HepG2 (cell line): ENCODE measurements at regions not wholly inside any gene's neighbourhood (a gene's known extent, or its start where the extent isn't known, plus 50 kb on each side); places are given as distances from the start of the nearest gene placed in this dataset.

Experiments
- ATAC-seq: fragments of 200-7000 bp; cut with Tn5 transposase; 3 replicates; pipeline ENCODE4 v1.9.1; 2020; ENCODE audit warnings: mild to moderate bottlenecking, moderate library complexity
- BruUV-seq: library from RNA; stranded (reverse); fragments of 400-500 nt; replicated peaks from 2 replicates; lab custom pipeline; 2021; lab: Mats Ljungman, UMichigan
- CTCF ChIA-PET: fragments of 300-600 bp; formaldehyde crosslinking; extraction: SDS; loops from one replicate; lab custom pipeline; 2021; ENCODE audit warnings: low total read pairs, inconsistent platforms, low intra/inter-chr PET ratio; lab: Yijun Ruan, JAX
- POLR2A ChIA-PET: fragments of 350-600 bp; sonication (Branson Sonifier 250); formaldehyde crosslinking; loops from one replicate; lab custom pipeline; 2020; ENCODE audit warnings: antibody characterized with exemption, inconsistent platforms; lab: Yijun Ruan, JAX
- DNase-seq: peaks from one replicate; pipeline ENCODE4 v3.0.0-alpha.2; 2015; ENCODE audit warnings: low spot score
- FAIRE-seq: peaks from 3 replicates; lab custom pipeline; 2011; peaks lifted over from hg19 to GRCh38; lab: Jason Lieb, UNC
- H2AFZ ChIP-seq: one replicate; pipeline ENCODE4 v1.6.1; 2011; ENCODE audit warnings: low read length, inconsistent platforms
- H3K27ac ChIP-seq: fragments of 300-600 bp; 3 replicates; pipeline ENCODE4 v1.8.0; 2011; ENCODE audit warnings: mixed run types, mild to moderate bottlenecking, mixed read lengths, low read length, inconsistent platforms; ENCODE audit not compliant: insufficient read depth; ENCODE audit errors: extremely low read length
- H3K27me3 ChIP-seq, 2 experiments: fragments of 200-600 bp in 1 of 2; 2 replicates in 1 of 2; 3 replicates in 1 of 2; pipeline versions ENCODE4 v1.6.0 to v1.8.0; 2011; ENCODE audit warnings: low read length in 2 of 2, mild to moderate bottlenecking in 2 of 2, moderate library complexity in 2 of 2, inconsistent platforms in 1 of 2; ENCODE audit not compliant: insufficient read depth in 2 of 2, control insufficient read depth in 1 of 2
- H3K36me3 ChIP-seq, 2 experiments: fragments of 200-600 bp in 1 of 2; replicated peaks in 1 of 2; 2 replicates in 1 of 2; 3 replicates in 1 of 2; pipeline versions ENCODE4 v1.5.1 to v1.8.0; 2011; ENCODE audit warnings: low read length in 2 of 2, inconsistent platforms in 1 of 2; ENCODE audit not compliant: insufficient read depth in 2 of 2, control insufficient read depth in 1 of 2
- H3K4me1 ChIP-seq: 2 replicates; pipeline ENCODE4 v1.5.1; 2012; ENCODE audit warnings: low read length, inconsistent platforms; ENCODE audit not compliant: insufficient read depth
- H3K4me2 ChIP-seq: 2 replicates; pipeline ENCODE4 v1.6.0; 2011; ENCODE audit warnings: low read depth, low read length, inconsistent platforms
- H3K4me3 ChIP-seq, 3 experiments: fragments of 200-600 bp in 1 of 3; sonication (generic), shearing (Covaris generic) in 1 of 3; replicated peaks in 1 of 3; 2 replicates each; pipeline ENCODE4 v1.5.1; 2011 to 2016; ENCODE audit warnings: low read length in 3 of 3, inconsistent platforms in 2 of 3, low read depth in 2 of 3, mild to moderate bottlenecking in 2 of 3, control low read depth in 1 of 3, mixed read lengths in 1 of 3; ENCODE audit not compliant: insufficient read depth in 1 of 3
- H3K79me2 ChIP-seq: one replicate; pipeline ENCODE4 v1.6.1; 2011; ENCODE audit warnings: low read length, inconsistent platforms; ENCODE audit not compliant: insufficient read depth
- H3K9ac ChIP-seq: 2 replicates; pipeline ENCODE4 v1.6.0; 2011; ENCODE audit warnings: mild to moderate bottlenecking, low read depth, low read length, inconsistent platforms; ENCODE audit not compliant: insufficient read depth
- H3K9me3 ChIP-seq: 2 replicates; pipeline ENCODE4 v1.5.1; 2012; ENCODE audit warnings: mild to moderate bottlenecking, low read length
- H4K20me1 ChIP-seq: 2 replicates; pipeline ENCODE4 v1.6.0; 2011; ENCODE audit warnings: inconsistent platforms, mild to moderate bottlenecking, low read length, moderate library complexity; ENCODE audit not compliant: insufficient read depth
- ATF7 ChIP-seq, 2 experiments: fragments of 450-650 bp in 1 of 2; sonication (generic) in 1 of 2; formaldehyde crosslinking in 1 of 2; IDR thresholded peaks; 2 replicates each; pipeline versions ENCODE4 v1.4.0 to v1.6.1; 2016 to 2020; ENCODE audit warnings: antibody characterized with exemption in 1 of 2, mild to moderate bottlenecking in 1 of 2, missing genetic modification reagents in 1 of 2
- GLMP ChIP-seq: sonication (generic); formaldehyde crosslinking; IDR thresholded peaks from 2 replicates; pipeline ENCODE4 v1.9.0; 2021; ENCODE audit warnings: missing genetic modification reagents, mild to moderate bottlenecking, borderline replicate concordance
- HOXA9 ChIP-seq: sonication (generic); formaldehyde crosslinking; IDR thresholded peaks from 2 replicates; pipeline ENCODE4 v1.8.1; 2022; ENCODE audit warnings: missing genetic modification reagents, mild to moderate bottlenecking, moderate library complexity, borderline replicate concordance
- SP140L ChIP-seq: sonication (generic); formaldehyde crosslinking; IDR thresholded peaks from 2 replicates; pipeline ENCODE4 v1.4.0; 2020; ENCODE audit warnings: missing genetic modification reagents, borderline replicate concordance
- TAF1 ChIP-seq: sonication (generic); formaldehyde crosslinking; IDR thresholded peaks from 2 replicates; pipeline ENCODE4 v1.4.0; 2020; ENCODE audit warnings: missing genetic modification reagents
- TEAD2 ChIP-seq: sonication (generic); formaldehyde crosslinking; IDR thresholded peaks from 2 replicates; pipeline ENCODE4 v1.9.0; 2021; ENCODE audit warnings: missing genetic modification reagents
- ZNF251 ChIP-seq: sonication (generic); formaldehyde crosslinking; IDR thresholded peaks from 2 replicates; pipeline ENCODE4 v1.9.0; 2021; ENCODE audit warnings: mild to moderate bottlenecking, missing genetic modification reagents
- ZNF737 ChIP-seq: sonication (generic); formaldehyde crosslinking; IDR thresholded peaks from 2 replicates; pipeline ENCODE4 v1.5.0; 2020; ENCODE audit warnings: missing genetic modification reagents, mild to moderate bottlenecking, borderline replicate concordance
- ZNF777 ChIP-seq: sonication (generic); formaldehyde crosslinking; IDR thresholded peaks from 2 replicates; pipeline ENCODE4 v1.4.0; 2020; ENCODE audit warnings: missing genetic modification reagents
- ZZZ3 ChIP-seq: sonication (generic); formaldehyde crosslinking; IDR thresholded peaks from 2 replicates; pipeline ENCODE4 v1.4.0; 2020; ENCODE audit warnings: missing genetic modification reagents, mild to moderate bottlenecking, borderline replicate concordance
- WGBS: methylation state at CpG from one replicate; pipeline ENCODE4 v1.1.6; 2017; ENCODE audit warnings: low lambda C conversion rate; 5-methylcytosine and 5-hydroxymethylcytosine counted together
- in situ Hi-C: cut with HindIII; loops from 2 replicates; pipeline ENCODE4 v1.10.0; 2017; ENCODE audit warnings: low pct_unique_long_range_greater_than_20kb; ENCODE audit not compliant: extremely low pct_ligation_motif_present
- intact Hi-C: fragments of 100-400 bp; cut with micrococcal nuclease; formaldehyde crosslinking; loops from one replicate; pipeline ENCODE4 v1.10.0; 2022; ENCODE audit not compliant: unreplicated experiment
- TF ChIP-seq, protein P1 (sequence below): IDR thresholded peaks from 2 replicates; pipeline ENCODE4 v1.6.1; 2016; ENCODE audit warnings: mild to moderate bottlenecking, missing biosample characterization, missing genetic modification reagents
- TF ChIP-seq, protein P2 (sequence below): sonication (generic); formaldehyde crosslinking; IDR thresholded peaks from 2 replicates; pipeline ENCODE4 v1.5.0; 2020; ENCODE audit warnings: mild to moderate bottlenecking, missing genetic modification reagents

GRCh38 chrX:64805683-64806082, 170.6 kb downstream of the ZC4H2 start:
- H3K9ac ChIP-seq, result no peak overlapping the region
- no peaks in the 10 kb centered on the region for H3K36me3 ChIP-seq
- CTCF ChIA-PET, result no interaction called here
- 0% methylated on average over 1 of the region's 1 CpG for WGBS
- intact Hi-C loops, result no loop called here
- no peaks in the 10 kb centered on the region for H3K79me2 ChIP-seq
- no peak overlapping the region for H2AFZ ChIP-seq
- H3K27me3 ChIP-seq, result no peaks in the 10 kb centered on the region
- no peak overlapping the region for H3K27ac ChIP-seq
- POLR2A ChIA-PET, result no interaction called here
- no peaks in the 10 kb centered on the region for H3K9me3 ChIP-seq
- FAIRE-seq (no peak), DNase-seq (no peak), ATAC-seq (no peak)
- TF ChIP-seq SP140L (CRISPR knock-in tag) (no peak), GLMP (CRISPR knock-in tag) (no peak)
- no peak overlapping the region for H3K4me3 ChIP-seq
- BruUV-seq, result no TSS peak
- H3K4me2 ChIP-seq, result no peak overlapping the region
- H4K20me1 ChIP-seq, result no peaks in the 10 kb centered on the region
- H3K4me1 ChIP-seq, result no peaks in the 10 kb centered on the region
- in situ Hi-C loops, result no loop called here

- Histone ChIP-seq H3K9ac (no peak overlapping the region), H3K36me3 (no peaks in the 10 kb centered on the region), H3K4me2 (no peak overlapping the region), H2AFZ (no peak overlapping the region), H3K79me2 (no peaks in the 10 kb centered on the region), H3K4me1 (no peaks in the 10 kb centered on the region), H3K4me3 (no peak overlapping the region), H4K20me1 (no peaks in the 10 kb centered on the region), H3K9me3 (peaks cover 10% of the 10 kb centered on the region; the same call in 1 of the 2 replicates), H3K27ac (no peak overlapping the region), H3K27me3 (no peaks in the 10 kb centered on the region)
- ChIA-PET CTCF (no interaction called here), POLR2A (no interaction called here)
- intact Hi-C loops, result no loop called here
- DNase-seq (no peak), ATAC-seq (no peak), FAIRE-seq (no peak)
- in situ Hi-C loops, result no loop called here
- no TSS peak for BruUV-seq
- TF ChIP-seq GLMP (CRISPR knock-in tag) (no peak), ZZZ3 (CRISPR knock-in tag) (no peak), ZNF777 (CRISPR knock-in tag) (no peak), ZNF737 (no peak), HOXA9 (CRISPR knock-in tag) (no peak), ATF7 (IDR thresholded peaks at IDR 0.05) (no peak), ATF7 (CRISPR knock-in tag; IDR thresholded peaks at IDR 0.05) (no peak), TEAD2 (CRISPR knock-in tag) (no peak), TAF1 (CRISPR knock-in tag) (no peak), ZNF251 (CRISPR knock-in tag) (no peak)
- TF ChIP-seq, protein P1, sequence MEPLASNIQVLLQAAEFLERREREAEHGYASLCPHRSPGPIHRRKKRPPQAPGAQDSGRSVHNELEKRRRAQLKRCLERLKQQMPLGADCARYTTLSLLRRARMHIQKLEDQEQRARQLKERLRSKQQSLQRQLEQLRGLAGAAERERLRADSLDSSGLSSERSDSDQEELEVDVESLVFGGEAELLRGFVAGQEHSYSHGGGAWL (CRISPR knock-in tag), result no peak
- TF ChIP-seq, protein P2, sequence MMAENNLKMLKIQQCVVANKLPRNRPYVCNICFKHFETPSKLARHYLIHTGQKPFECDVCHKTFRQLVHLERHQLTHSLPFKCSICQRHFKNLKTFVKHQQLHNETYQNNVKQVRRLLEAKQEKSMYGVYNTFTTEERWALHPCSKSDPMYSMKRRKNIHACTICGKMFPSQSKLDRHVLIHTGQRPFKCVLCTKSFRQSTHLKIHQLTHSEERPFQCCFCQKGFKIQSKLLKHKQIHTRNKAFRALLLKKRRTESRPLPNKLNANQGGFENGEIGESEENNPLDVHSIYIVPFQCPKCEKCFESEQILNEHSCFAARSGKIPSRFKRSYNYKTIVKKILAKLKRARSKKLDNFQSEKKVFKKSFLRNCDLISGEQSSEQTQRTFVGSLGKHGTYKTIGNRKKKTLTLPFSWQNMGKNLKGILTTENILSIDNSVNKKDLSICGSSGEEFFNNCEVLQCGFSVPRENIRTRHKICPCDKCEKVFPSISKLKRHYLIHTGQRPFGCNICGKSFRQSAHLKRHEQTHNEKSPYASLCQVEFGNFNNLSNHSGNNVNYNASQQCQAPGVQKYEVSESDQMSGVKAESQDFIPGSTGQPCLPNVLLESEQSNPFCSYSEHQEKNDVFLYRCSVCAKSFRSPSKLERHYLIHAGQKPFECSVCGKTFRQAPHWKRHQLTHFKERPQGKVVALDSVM (CRISPR knock-in tag), result no peak
These were observed 183.5 kb downstream of the ZC4H2 start for GRCh38 chrX:64792598-64793337.
